ENCODE measurements at regions not wholly inside any gene's neighbourhood (a gene's known extent, or its start where the extent isn't known, plus 50 kb on each side); places are given as distances from the start of the nearest gene placed in this dataset.
"Not testable (repeated sequence)": the region's sequence is repeated elsewhere in the genome, so short reads cannot be mapped to it uniquely, and the experiment has no call there.

- no peak overlapping the region for H3K4me3 Mint-ChIP-seq
- H3K4me1 Mint-ChIP-seq (ENCODE audit: low read depth), result no peaks in the 10 kb centered on the region
Measured at GRCh38 chr4:115529126-115529525, 415.7 kb upstream of the NDST4 start.

GRCh38 chr4:115519476-115519875 is 406.1 kb upstream of the NDST4 start:
- H3K27ac Mint-ChIP-seq; DNase-seq (ENCODE audit: low spot score); intact Hi-C loops (cut with micrococcal nuclease); H3K9me3 Mint-ChIP-seq; H3K36me3 Mint-ChIP-seq (ENCODE audit: low read depth); H3K4me3 Mint-ChIP-seq; H3K4me1 Mint-ChIP-seq (ENCODE audit: low read depth); H3K27me3 Mint-ChIP-seq (ENCODE audit: insufficient read depth): not testable (repeated sequence)

More at GRCh38 chr4:115529126-115529525, 415.7 kb upstream of the NDST4 start:
- no peak overlapping the region for H3K27ac Mint-ChIP-seq
- no peaks in the 10 kb centered on the region for H3K36me3 Mint-ChIP-seq (ENCODE audit: low read depth)
- H3K27me3 Mint-ChIP-seq (ENCODE audit: insufficient read depth), result no peaks in the 10 kb centered on the region
- no peak for DNase-seq (ENCODE audit: low spot score)
- intact Hi-C loops (cut with micrococcal nuclease), result no loop called here
- no peaks in the 10 kb centered on the region for H3K9me3 Mint-ChIP-seq

- Mint-ChIP-seq H3K9me3 (no peaks in the 10 kb centered on the region), H3K27me3 (ENCODE audit: insufficient read depth) (no peaks in the 10 kb centered on the region), H3K4me1 (ENCODE audit: low read depth) (no peaks in the 10 kb centered on the region), H3K27ac (no peak overlapping the region), H3K36me3 (ENCODE audit: low read depth) (no peaks in the 10 kb centered on the region), H3K4me3 (no peak overlapping the region)
- DNase-seq (ENCODE audit: low spot score), result no peak
- intact Hi-C loops (cut with micrococcal nuclease), result no loop called here
Measured at GRCh38 chr4:115515772-115516171, 402.4 kb upstream of the NDST4 start.

GRCh38 chr4:115515366-115515765 is 401.9 kb upstream of the NDST4 start:
- no peak for DNase-seq (ENCODE audit: low spot score)
- intact Hi-C loops (cut with micrococcal nuclease), result no loop called here
- Mint-ChIP-seq H3K9me3 (no peaks in the 10 kb centered on the region), H3K27ac (no peak overlapping the region), H3K27me3 (ENCODE audit: insufficient read depth) (no peaks in the 10 kb centered on the region), H3K4me1 (ENCODE audit: low read depth) (no peaks in the 10 kb centered on the region), H3K4me3 (no peak overlapping the region), H3K36me3 (ENCODE audit: low read depth) (no peaks in the 10 kb centered on the region)

- Mint-ChIP-seq H3K9me3 (no peaks in the 10 kb centered on the region), H3K4me1 (ENCODE audit: low read depth) (no peaks in the 10 kb centered on the region)
- no peak for DNase-seq (ENCODE audit: low spot score)
Measured at GRCh38 chr4:115514675-115515074, 401.3 kb upstream of the NDST4 start.

GRCh38 chr4:115505326-115505725 is 391.9 kb upstream of the NDST4 start:
- no peaks in the 10 kb centered on the region for H3K27me3 Mint-ChIP-seq (ENCODE audit: insufficient read depth)
- no peaks in the 10 kb centered on the region for H3K9me3 Mint-ChIP-seq
- no peaks in the 10 kb centered on the region for H3K4me1 Mint-ChIP-seq (ENCODE audit: low read depth)
- DNase-seq (ENCODE audit: low spot score), result no peak
- intact Hi-C loops (cut with micrococcal nuclease), result no loop called here
- no peak overlapping the region for H3K4me3 Mint-ChIP-seq
- no peaks in the 10 kb centered on the region for H3K36me3 Mint-ChIP-seq (ENCODE audit: low read depth)
- H3K27ac Mint-ChIP-seq, result no peak overlapping the region

More at GRCh38 chr4:115514675-115515074, 401.3 kb upstream of the NDST4 start:
- intact Hi-C loops (cut with micrococcal nuclease), result no loop called here
- H3K27ac Mint-ChIP-seq, result no peak overlapping the region
- H3K4me3 Mint-ChIP-seq, result no peak overlapping the region
- H3K27me3 Mint-ChIP-seq (ENCODE audit: insufficient read depth), result no peaks in the 10 kb centered on the region
- no peaks in the 10 kb centered on the region for H3K36me3 Mint-ChIP-seq (ENCODE audit: low read depth)

GRCh38 chr4:115501656-115502055 is 388.2 kb upstream of the NDST4 start:
- DNase-seq (ENCODE audit: low spot score), result no peak
- Mint-ChIP-seq H3K4me1 (ENCODE audit: low read depth) (no peaks in the 10 kb centered on the region), H3K9me3 (no peaks in the 10 kb centered on the region), H3K27me3 (ENCODE audit: insufficient read depth) (no peaks in the 10 kb centered on the region), H3K36me3 (ENCODE audit: low read depth) (no peaks in the 10 kb centered on the region), H3K4me3 (no peak overlapping the region), H3K27ac (no peak overlapping the region)
- intact Hi-C loops (cut with micrococcal nuclease), result no loop called here

GRCh38 chr4:115493770-115494169 is 380.4 kb upstream of the NDST4 start:
- intact Hi-C loops (cut with micrococcal nuclease); H3K9me3 Mint-ChIP-seq; H3K27me3 Mint-ChIP-seq (ENCODE audit: insufficient read depth); H3K27ac Mint-ChIP-seq; H3K36me3 Mint-ChIP-seq (ENCODE audit: low read depth); H3K4me1 Mint-ChIP-seq (ENCODE audit: low read depth); H3K4me3 Mint-ChIP-seq; DNase-seq (ENCODE audit: low spot score): not testable (repeated sequence)

- Mint-ChIP-seq H3K9me3 (no peaks in the 10 kb centered on the region), H3K36me3 (ENCODE audit: low read depth) (no peaks in the 10 kb centered on the region), H3K27ac (no peak overlapping the region), H3K27me3 (ENCODE audit: insufficient read depth) (no peaks in the 10 kb centered on the region), H3K4me1 (ENCODE audit: low read depth) (no peaks in the 10 kb centered on the region), H3K4me3 (no peak overlapping the region)
- no peak for DNase-seq (ENCODE audit: low spot score)
- intact Hi-C loops (cut with micrococcal nuclease), result no loop called here
Measured at GRCh38 chr4:115491686-115492085, 378.3 kb upstream of the NDST4 start.

- DNase-seq (ENCODE audit: low spot score), result no peak
- H3K36me3 Mint-ChIP-seq (ENCODE audit: low read depth), result no peaks in the 10 kb centered on the region
- H3K27ac Mint-ChIP-seq, result no peak overlapping the region
- H3K4me3 Mint-ChIP-seq, result no peak overlapping the region
- H3K9me3 Mint-ChIP-seq, result no peaks in the 10 kb centered on the region
- intact Hi-C loops (cut with micrococcal nuclease), result no loop called here
- H3K27me3 Mint-ChIP-seq (ENCODE audit: insufficient read depth), result no peaks in the 10 kb centered on the region
- H3K4me1 Mint-ChIP-seq (ENCODE audit: low read depth), result no peaks in the 10 kb centered on the region
Measured at GRCh38 chr4:115489279-115489678, 375.9 kb upstream of the NDST4 start.

GRCh38 chr4:115485402-115485801 is 372.0 kb upstream of the NDST4 start:
- Mint-ChIP-seq H3K4me1 (ENCODE audit: low read depth) (no peaks in the 10 kb centered on the region), H3K27ac (no peak overlapping the region), H3K36me3 (ENCODE audit: low read depth) (no peaks in the 10 kb centered on the region), H3K27me3 (ENCODE audit: insufficient read depth) (no peaks in the 10 kb centered on the region), H3K9me3 (peaks cover 3% of the 10 kb centered on the region), H3K4me3 (no peak overlapping the region)
- intact Hi-C loops (cut with micrococcal nuclease), result no loop called here
- no peak for DNase-seq (ENCODE audit: low spot score)

GRCh38 chr4:115484479-115484878 is 371.1 kb upstream of the NDST4 start:
- DNase-seq (ENCODE audit: low spot score), result no peak
- Mint-ChIP-seq H3K4me3 (no peak overlapping the region), H3K27me3 (ENCODE audit: insufficient read depth) (no peaks in the 10 kb centered on the region), H3K27ac (no peak overlapping the region), H3K36me3 (ENCODE audit: low read depth) (no peaks in the 10 kb centered on the region), H3K9me3 (peaks cover 3% of the 10 kb centered on the region), H3K4me1 (ENCODE audit: low read depth) (no peaks in the 10 kb centered on the region)
- intact Hi-C loops (cut with micrococcal nuclease), result no loop called here

- Mint-ChIP-seq H3K9me3 (no peaks in the 10 kb centered on the region), H3K4me1 (ENCODE audit: low read depth) (no peaks in the 10 kb centered on the region), H3K36me3 (ENCODE audit: low read depth) (no peaks in the 10 kb centered on the region), H3K4me3 (no peak overlapping the region), H3K27me3 (ENCODE audit: insufficient read depth) (no peaks in the 10 kb centered on the region), H3K27ac (no peak overlapping the region)
- intact Hi-C loops (cut with micrococcal nuclease), result no loop called here
- no peak for DNase-seq (ENCODE audit: low spot score)
Measured at GRCh38 chr4:115470763-115471162, 357.3 kb upstream of the NDST4 start.

- intact Hi-C loops (cut with micrococcal nuclease); H3K27ac Mint-ChIP-seq; DNase-seq (ENCODE audit: low spot score); H3K9me3 Mint-ChIP-seq; H3K27me3 Mint-ChIP-seq (ENCODE audit: insufficient read depth); H3K4me3 Mint-ChIP-seq; H3K4me1 Mint-ChIP-seq (ENCODE audit: low read depth); H3K36me3 Mint-ChIP-seq (ENCODE audit: low read depth): not testable (repeated sequence)
Measured at GRCh38 chr4:115459301-115459700, 345.9 kb upstream of the NDST4 start.
